Prostate gland (tissue), 2 donors: ENCODE measurements at regions not wholly inside any gene's neighbourhood (a gene's known extent, or its start where the extent isn't known, plus 50 kb on each side); places are given as distances from the start of the nearest gene placed in this dataset.

Experiments used
- POLR2A ChIP-seq: fragments of 450-650 bp; IDR thresholded peaks from one replicate; pipeline ENCODE4 v1.6.1; 2016; ENCODE audit warnings: antibody characterized with exemption, mild to moderate bottlenecking
- POLR2AphosphoS5 ChIP-seq: sonication (generic); formaldehyde crosslinking; IDR thresholded peaks from one replicate; pipeline ENCODE4 v1.6.1; 2017; ENCODE audit warnings: antibody characterized with exemption
- TF ChIP-seq, protein P1 (sequence below), 4 experiments: fragments of 200-600 bp in 2 of 4; fragments of 450-650 bp in 2 of 4; sonication (generic) in 2 of 4; IDR thresholded peaks; 1 replicate in 3 of 4; 2 replicates in 1 of 4; pipeline ENCODE4 v1.5.1; 2016 to 2019; ENCODE audit warnings: antibody characterized with exemption in 4 of 4, mild to moderate bottlenecking in 2 of 4, moderate library complexity in 2 of 4

DNA sequence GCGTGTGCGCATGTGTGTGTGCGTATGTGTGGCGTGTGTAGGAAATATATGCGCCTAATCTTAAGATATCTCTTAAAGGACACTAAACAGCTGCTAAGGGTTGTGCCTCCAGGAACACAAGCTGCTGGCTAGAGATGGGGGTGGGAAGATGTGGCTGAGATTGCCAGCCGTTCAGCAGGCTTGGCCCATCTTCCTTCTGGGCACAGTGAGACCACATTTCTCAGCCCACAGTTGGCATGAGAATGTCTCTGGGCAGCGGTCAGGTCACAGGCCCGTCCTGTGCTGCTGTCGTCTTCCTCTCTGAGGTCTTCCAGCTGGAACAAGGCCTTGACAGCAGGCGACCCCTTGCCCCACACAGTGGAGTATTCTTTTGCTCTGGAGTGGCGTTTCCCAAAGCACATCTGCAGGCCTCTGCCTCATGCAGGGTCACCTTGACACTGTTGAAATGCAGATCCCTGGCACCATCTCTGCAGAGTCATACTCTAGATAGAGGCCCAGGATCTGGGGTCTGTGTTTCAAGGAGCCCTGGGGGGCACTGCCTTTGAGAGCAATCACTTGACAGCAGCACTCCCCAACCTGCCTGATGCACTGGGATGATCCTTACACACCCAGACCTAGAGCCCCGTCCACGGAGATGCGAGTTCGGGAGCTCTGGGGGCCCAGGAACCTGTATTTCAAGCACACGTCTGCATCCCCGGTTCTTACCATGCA lies 335.5 kb upstream of the SFSWAP start:
- TF ChIP-seq, protein P1, sequence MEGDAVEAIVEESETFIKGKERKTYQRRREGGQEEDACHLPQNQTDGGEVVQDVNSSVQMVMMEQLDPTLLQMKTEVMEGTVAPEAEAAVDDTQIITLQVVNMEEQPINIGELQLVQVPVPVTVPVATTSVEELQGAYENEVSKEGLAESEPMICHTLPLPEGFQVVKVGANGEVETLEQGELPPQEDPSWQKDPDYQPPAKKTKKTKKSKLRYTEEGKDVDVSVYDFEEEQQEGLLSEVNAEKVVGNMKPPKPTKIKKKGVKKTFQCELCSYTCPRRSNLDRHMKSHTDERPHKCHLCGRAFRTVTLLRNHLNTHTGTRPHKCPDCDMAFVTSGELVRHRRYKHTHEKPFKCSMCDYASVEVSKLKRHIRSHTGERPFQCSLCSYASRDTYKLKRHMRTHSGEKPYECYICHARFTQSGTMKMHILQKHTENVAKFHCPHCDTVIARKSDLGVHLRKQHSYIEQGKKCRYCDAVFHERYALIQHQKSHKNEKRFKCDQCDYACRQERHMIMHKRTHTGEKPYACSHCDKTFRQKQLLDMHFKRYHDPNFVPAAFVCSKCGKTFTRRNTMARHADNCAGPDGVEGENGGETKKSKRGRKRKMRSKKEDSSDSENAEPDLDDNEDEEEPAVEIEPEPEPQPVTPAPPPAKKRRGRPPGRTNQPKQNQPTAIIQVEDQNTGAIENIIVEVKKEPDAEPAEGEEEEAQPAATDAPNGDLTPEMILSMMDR (IDR thresholded peaks at IDR 0.05): no peak
- TF ChIP-seq POLR2A: no peak
- no peak for TF ChIP-seq POLR2AphosphoS5
